ENCODE measurements at regions not wholly inside any gene's neighbourhood (a gene's known extent, or its start where the extent isn't known, plus 50 kb on each side); places are given as distances from the start of the nearest gene placed in this dataset.
A peak's percentile ranks its signal among the peaks of the same experiment; 100 is the strongest.

GRCh38 chr3:104673981-104674380 is 692.7 kb upstream of the ALCAM start:
- Histone ChIP-seq H4K20me1 (replicated peaks in 1 of 2; ENCODE audit: control insufficient read depth in 1 of 2, insufficient read depth in 2 of 2, low read length in 2 of 2) (no peaks in the 10 kb centered on the region), H3K23ac (ENCODE audit: insufficient read length) (no peak overlapping the region), H3K27ac (ENCODE audit: low read depth, low read length) (no peak overlapping the region), H3K23me2 (ENCODE audit: low read depth, low read length) (no peaks in the 10 kb centered on the region), H2BK12ac (ENCODE audit: low read depth, low read length) (no peak overlapping the region), H3K4me3 (ENCODE audit: extremely low read depth in 1 of 4, insufficient read depth in 2 of 4, low read depth in 3 of 4, low read length in 4 of 4) (no peak overlapping the region), H4K91ac (replicated peaks; ENCODE audit: insufficient read length, low read length) (no peak overlapping the region), H3K14ac (ENCODE audit: insufficient read length) (no peak overlapping the region), H3K36me3 (ENCODE audit: control insufficient read depth in 2 of 4, insufficient read depth in 4 of 4, low read length in 3 of 4) (no peaks in the 10 kb centered on the region), H3K4me1 (replicated peaks in 1 of 4; ENCODE audit: control insufficient read depth in 3 of 4, insufficient read depth in 4 of 4, low read length in 3 of 4) (no peaks in the 10 kb centered on the region), H2BK120ac (replicated peaks; ENCODE audit: low read depth, low read length) (no peak overlapping the region), H2BK5ac (ENCODE audit: low read depth, low read length) (no peak overlapping the region), H3K9me3 (ENCODE audit: insufficient read depth in 2 of 2, low read depth in 1 of 2, low read length in 1 of 2) (peaks cover 0 to 8% of the 10 kb centered on the region in 2 experiments; a peak in 1 of 4 replicates), H4K8ac (ENCODE audit: extremely low read depth, insufficient read depth, low read length) (no peak overlapping the region), H4K5ac (ENCODE audit: insufficient read length, low read depth, low read length) (no peak overlapping the region), H3K9ac (replicated peaks in 1 of 4; ENCODE audit: extremely low read depth in 1 of 4, low read depth in 3 of 4, low read length in 3 of 4) (no peak overlapping the region), H3K56ac (replicated peaks; ENCODE audit: insufficient read length, low read depth, low read length) (no peak overlapping the region), H3K27me3 (replicated peaks in 1 of 4; ENCODE audit: control insufficient read depth in 3 of 4, extremely low read depth in 1 of 4, insufficient read depth in 3 of 4, low read length in 3 of 4) (no peaks in the 10 kb centered on the region), H2BK15ac (ENCODE audit: low read length) (no peak overlapping the region), H2AFZ (ENCODE audit: low read length) (peak overlapping the region; percentile 81; the same call in 1 of the 2 replicates), H2AK5ac (ENCODE audit: low read depth, low read length) (no peak overlapping the region), H3K4ac (replicated peaks; ENCODE audit: insufficient read length, low read depth, low read length) (no peak overlapping the region), H2BK20ac (ENCODE audit: low read length) (no peak overlapping the region), H3K18ac (ENCODE audit: extremely low read depth, low read length) (no peak overlapping the region), H3K79me1 (ENCODE audit: low read depth, low read length) (no peaks in the 10 kb centered on the region), H3K4me2 (ENCODE audit: insufficient read depth in 1 of 2, low read depth in 2 of 2, low read length in 2 of 2) (no peak overlapping the region), H3K79me2 (ENCODE audit: control insufficient read depth in 1 of 2, insufficient read depth in 2 of 2, low read length in 2 of 2) (no peaks in the 10 kb centered on the region)
- WGBS, 2 experiments (ENCODE audit: extremely low coverage in 1 of 2, insufficient coverage in 1 of 2, insufficient read length in 1 of 2, insufficient replicate concordance in 2 of 2, low coverage in 1 of 2, low lambda C conversion rate in 2 of 2, missing lambda C conversion rate in 1 of 2) = 91% methylated on average over 2 of the region's 2 CpGs; no CpG with 5 or more reads in 1 of the 2 experiments
- no peak for DNase-seq (ENCODE audit: low read depth in 1 of 2, low spot score in 2 of 2)
- ChIA-PET CTCF (ENCODE audit: partially characterized antibody) (no interaction called here), POLR2A (ENCODE audit: partially characterized antibody) (no interaction called here)
- no peak for FAIRE-seq
- TF ChIP-seq KDM1A (IDR thresholded peaks at IDR 0.05; ENCODE audit: borderline replicate concordance, low read length) (no peak), JUND (IDR thresholded peaks at IDR 0.05; ENCODE audit: low read length) (no peak), EZH2 (IDR thresholded peaks at IDR 0.05; ENCODE audit: low read depth, low read length, severe bottlenecking) (no peak), USF2 (IDR thresholded peaks at IDR 0.05; ENCODE audit: low read length) (no peak), NRF1 (IDR thresholded peaks at IDR 0.05; ENCODE audit: low read depth, low read length) (no peak), SAP30 (IDR thresholded peaks at IDR 0.05; ENCODE audit: insufficient read depth, insufficient replicate concordance, low read length) (no peak), FOSL1 (IDR thresholded peaks at IDR 0.05; ENCODE audit: insufficient read depth, low read depth, low read length) (no peak), JUN (IDR thresholded peaks at IDR 0.05; ENCODE audit: low read depth, low read length) (no peak), SUZ12 (IDR thresholded peaks at IDR 0.05; ENCODE audit: low read length) (no peak), GABPA (IDR thresholded peaks at IDR 0.05; ENCODE audit: borderline replicate concordance, insufficient read depth, low read length) (no peak), RBBP5 (IDR thresholded peaks at IDR 0.05; ENCODE audit: borderline replicate concordance, low read depth, low read length) (no peak), TBP (IDR thresholded peaks at IDR 0.05; ENCODE audit: low read depth, low read length) (no peak), YY1 (IDR thresholded peaks at IDR 0.05; ENCODE audit: low read depth, low read length) (no peak), RFX5 (IDR thresholded peaks at IDR 0.05; ENCODE audit: borderline replicate concordance, low read depth, low read length) (no peak)
